ENCODE measurements at regions not wholly inside any gene's neighbourhood (a gene's known extent, or its start where the extent isn't known, plus 50 kb on each side); places are given as distances from the start of the nearest gene placed in this dataset.
A peak's percentile ranks its signal among the peaks of the same experiment; 100 is the strongest.

DNA sequence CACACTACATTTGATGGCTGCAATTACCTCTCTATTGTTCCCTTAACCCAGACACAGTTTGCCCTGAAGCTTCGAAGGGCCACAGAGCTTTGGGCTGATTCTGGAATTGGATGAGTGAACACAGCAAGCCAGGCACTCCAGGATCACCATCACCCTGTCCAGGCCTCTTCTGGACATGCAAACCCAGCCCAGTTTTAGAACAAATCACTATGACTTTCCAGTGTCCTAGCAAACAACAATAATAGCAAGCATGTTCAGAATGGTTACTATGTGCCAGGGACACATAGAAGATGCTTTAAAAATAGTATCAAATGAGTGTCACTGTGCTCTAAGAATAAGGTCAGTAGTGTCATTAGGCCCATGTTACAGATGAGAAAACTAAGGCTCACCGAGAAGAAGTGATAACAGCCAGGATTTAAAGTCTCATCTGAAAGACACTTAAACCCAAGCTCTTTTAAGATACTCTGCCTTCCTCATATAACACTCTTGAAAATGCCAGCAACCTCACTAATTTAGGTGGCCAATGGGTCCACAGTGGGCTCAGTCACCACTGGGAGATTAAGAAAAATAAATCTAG, 191.7 kb upstream of the STK17B start:
- DNase-seq, result no peak

DNA sequence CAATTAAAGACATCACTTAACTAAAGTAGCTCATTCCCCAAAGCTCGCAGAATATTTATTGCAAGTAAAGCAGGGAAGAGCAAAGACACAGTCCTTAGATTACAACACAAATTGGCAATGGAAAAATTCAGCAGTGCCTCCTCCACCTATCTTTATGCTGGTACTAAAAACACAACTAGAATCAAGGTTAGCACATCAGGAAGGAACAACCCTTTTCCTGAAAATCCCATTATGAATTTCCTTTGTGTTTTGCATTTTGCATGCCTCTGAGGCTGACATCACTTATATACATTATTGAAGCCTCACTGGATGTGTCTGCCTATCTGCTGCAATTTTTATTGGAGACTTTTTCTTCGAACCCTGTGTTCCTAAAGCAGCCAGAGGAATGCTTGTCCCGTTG, 193.8 kb upstream of the STK17B start:
- no peak for DNase-seq

DNA sequence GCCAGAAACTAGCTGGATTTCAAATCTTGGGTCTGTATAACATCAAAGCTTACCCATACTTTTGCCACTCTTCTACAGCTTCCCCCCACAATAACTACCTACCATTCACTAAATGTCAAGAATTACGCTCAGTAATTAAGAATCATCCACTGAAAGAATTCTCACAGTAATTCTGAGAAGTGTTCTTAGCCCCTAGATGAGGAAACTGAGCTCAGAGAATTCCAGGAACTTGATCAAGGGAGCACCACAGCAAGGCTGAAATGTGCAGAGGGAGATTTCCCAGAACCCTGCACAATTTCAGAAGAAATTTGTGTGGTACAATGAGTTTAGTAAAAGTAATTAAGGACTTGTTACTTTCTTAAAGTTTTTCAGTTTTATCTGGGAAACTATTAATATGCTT, 194.5 kb upstream of the STK17B start:
- DNase-seq, result no peak

DNA sequence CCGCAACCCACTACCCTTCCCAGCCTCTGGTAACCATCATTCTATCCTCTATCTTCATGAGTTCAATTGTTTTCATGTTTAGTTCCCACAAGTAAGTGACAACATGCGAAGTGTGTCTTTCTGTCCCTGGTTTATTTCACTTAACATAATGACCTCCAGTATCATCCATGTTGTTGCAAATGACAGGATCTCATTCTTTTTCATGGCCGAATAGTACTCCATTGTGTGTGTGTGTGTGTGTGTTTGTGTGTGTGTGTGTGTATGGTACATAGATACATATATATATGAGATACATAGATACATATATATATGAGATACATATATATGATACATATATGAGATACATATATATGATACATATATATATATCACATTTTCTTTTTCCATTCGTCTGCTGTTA, 196.3 kb upstream of the STK17B start:
- DNase-seq, result no peak

DNA sequence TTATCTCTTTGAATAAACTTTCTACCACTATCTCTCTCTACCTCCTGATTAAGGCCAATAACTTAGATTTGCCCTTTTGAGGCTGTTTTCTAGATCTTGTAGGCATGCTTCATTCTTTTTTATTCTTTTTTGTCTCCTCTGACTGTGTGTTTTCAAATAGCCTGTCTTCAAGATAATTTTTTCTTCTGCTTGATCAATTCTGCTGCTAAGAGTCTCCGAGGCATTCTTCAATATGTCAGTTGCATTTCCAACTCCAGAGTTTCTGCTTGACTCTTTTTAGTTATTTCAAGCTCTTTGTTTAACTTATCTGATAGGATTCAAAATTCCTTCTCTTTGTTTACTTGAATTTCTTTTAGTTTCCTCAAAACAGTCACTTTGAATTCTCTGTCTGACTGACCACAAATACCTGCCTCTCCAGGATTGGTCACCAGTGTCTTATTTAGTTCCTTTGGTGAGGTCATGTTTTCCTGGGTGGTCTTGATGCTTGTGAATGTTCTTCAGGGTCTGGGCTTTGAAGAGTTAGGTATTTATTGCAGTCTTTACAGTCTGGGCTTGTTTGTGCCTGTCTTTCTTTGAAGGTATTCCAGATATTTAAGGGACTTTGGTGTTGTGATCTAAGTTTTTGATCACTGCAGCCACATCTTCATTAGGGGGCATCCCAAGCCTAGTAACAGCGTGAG, 197.3 kb upstream of the STK17B start:
- no peak for DNase-seq

DNA sequence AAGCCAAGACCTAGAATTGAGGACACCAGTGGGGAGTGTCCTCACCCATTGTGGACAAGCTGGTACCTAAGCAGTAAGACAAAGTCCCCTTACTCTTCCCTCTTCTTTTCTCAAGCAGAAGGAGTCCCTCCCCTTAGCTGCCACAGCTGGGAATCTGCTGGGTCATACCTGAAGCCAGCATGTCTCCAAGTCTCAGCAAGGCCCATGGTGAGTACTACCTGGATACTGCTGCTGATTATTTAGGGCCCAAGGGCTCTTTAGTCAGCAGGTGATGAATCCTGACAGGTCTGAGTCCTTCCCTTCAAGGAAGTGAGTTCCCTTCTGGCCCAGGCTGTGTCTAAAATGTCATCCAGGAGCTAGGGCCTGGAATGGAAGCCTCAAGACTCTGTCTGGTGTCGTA, 198.6 kb upstream of the STK17B start:
- DNase-seq, result no peak

DNA sequence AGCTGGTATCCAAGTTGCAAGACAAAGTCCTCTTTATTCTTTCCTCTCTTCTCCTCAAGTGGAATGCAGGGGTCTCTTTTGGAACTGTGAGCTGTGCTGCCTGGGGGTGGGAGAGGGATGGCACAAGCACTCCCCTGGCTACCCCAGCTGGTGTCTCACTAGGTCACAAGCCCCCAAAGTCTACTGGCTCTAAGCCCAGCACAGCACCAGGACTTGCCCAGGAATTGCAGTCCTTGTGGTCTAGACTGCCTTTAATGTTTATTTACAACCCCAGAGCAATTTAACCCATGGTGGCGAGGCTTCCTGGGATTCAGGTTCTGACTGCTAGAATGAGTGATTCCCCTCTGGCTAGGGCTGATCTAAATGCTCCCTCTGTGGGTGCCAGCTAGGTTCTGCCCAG, 199.0 kb upstream of the STK17B start:
- no peak for DNase-seq

DNA sequence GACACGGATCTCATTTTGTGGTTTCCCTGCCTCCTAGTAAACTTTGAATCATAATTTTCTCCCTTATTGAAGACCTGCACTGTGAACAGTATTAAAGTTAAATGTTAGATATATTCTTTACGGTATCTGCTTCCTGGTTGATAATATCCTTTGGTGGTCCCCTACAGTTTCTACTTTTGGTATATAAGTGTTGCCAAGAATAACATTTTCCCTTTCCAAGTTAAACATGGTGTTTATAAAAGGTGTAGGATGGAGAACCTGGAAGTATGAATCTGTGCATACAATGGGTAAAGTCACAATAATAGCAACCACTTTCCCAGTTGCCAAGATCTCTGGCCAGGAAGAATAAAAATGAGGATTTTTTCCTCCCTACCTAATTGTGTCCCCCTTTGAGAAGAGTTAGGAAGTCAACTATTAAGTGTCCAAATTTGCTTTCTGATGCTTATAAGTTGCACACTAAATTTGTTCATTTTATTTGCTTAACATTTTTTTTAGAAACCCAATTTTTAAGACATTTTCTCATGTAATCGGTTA, 201.0 kb upstream of the STK17B start:
- no peak for DNase-seq

DNA sequence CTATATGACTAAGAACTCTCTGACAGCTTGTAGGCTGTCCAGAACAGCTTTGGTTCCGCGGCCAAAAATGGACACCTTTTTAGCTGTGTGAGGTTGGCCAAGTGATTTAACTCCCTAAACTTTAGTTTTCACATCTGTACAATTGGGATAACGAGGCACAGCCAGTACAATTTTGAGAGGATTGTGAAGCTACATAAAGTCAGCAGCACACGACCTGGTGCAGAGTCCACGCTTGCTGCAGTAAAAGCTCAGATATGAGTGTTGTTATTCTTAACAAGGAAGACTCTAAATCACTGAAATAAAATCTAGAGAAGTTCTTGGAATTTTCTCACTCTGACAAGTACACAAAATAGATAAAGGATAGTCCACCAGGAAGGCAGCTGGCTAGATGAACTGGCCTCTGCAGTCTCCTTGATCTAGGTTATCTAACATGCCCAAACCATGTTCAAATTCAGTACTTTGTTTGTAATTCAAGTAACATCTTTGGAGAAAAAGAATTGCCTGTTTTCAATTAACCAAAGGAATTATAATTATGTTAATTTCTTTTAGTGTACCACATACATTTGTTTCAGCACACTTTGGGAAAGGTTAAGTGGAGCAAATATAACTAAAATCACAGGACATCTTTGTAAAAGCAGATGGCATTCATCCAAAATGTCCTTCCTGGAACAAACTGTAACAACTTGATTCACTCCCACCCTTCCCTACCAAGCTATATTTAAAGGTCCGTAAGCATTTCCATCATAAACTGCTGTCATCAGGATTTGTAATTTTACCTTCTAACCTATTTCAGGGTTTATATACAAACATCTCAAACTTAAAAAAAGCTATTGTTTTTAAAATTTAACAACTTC, 201.7 kb upstream of the STK17B start:
- DNase-seq, result no peak

DNA sequence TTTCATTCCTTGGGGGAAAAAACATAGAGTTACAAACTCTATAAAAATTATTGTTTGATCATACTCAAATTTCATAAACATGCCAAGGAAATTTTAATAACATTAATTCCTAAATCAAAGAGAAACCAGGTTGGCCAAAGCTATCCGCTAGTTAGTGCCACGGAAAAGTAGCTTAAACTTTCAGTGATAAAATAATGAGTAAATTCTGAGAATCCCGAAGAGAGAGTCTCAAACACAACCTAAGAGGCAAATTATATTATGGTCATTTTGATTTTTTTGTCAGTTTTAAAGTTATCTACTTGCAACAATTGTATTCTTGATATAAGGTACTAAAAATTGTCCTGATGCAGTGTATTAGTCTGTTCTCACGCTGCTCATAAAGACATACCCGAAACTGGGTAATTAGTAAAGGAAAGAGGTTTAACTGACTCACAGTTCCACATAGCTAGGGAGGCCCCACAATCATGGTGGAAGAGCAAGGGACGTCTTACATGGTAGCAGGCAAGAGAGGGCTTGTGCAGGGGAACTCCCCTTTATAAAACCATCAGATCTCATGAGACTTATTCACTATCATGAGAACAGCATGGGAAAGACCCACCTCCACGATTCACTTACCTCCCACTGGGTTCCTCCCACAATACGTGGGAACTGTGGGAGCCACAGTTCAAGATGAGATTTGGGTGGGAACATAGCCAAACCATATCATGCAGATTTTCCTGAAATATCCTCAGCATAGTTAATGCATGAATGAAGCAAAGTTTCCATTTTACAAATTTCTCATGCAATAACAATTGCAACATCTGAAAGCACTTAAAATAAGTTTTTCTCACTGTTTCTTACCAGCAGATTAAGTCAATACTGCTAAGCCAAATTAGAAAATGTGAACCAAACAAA, 205.9 kb upstream of the STK17B start:
- peak; percentile 25 to 82 for DNase-seq

DNA sequence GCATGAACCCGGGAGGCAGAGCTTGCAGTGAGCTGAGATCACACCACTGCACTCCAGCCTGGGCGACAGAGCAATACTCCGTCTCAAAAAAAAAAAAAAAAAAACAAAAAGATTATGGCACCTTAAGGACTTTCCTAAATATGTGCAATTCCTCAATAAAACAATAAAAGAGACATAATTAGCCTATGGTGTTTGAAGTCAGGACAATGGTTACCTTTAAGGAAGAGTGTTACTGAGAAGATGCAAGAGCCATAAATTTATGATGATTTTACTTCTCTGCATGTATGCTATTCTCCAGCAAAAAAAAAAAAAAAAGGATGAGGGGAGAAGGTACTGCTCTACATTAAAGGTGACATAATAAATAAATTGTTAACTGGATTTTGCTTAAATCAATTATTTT, 208.2 kb upstream of the STK17B start:
- no peak for DNase-seq

DNA sequence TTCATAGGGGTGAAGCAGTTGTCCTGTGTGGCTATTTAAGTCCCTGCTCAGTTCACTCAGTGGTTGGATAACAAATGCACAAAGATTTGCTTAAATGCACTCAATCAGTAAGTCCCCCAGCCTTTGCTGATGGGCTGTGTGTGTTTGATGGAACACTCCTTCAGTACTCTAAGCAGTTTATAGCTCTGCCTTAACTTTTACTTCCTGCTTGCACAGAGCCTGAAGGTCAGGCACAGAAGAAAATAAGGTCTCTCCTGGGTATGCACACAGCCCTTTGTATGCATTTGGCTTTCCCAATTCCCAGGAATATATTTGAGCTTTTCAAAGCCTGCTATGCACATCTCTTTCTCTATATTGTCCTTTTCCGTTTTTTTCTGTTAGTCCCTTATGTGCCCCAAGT, 208.7 kb upstream of the STK17B start:
- no peak for DNase-seq

DNA sequence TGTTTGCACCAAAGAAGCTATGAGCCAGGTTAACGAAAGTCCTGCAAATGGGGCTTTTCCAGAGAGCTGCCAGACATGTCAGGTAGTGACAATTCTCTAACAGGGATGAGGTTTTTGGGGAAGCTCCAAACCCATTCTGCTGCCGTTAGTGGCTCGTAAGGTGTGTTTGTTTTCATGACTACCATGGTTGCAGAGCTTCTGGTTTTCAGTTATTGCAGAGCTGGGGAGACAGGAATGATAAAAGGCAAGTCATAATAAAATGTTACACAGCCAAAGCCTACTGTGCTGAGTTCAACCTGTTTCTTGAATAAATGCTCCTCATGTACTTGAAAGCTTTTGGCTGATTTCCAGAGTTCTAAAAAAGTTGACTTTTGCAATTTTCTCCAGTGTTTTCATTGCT, 209.2 kb upstream of the STK17B start:
- DNase-seq, result no peak

DNA sequence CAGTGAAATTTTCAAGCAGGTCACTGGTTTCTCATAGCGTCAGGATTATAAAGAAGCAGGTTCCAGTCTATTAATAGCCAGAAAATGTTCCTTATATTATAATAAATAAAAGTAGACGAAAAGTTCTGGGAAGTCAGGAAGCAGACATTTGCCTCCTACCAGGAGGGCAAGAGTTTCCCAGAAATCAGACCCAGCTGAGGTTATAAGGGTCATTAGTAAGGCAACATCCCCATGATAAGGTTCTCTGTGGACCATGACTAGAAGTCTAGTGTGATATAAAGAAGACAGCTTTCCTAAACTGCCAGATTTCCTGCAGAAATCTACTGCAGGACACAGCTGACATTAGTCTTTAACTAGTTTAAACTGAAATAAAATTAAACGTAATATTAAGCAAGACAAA, 210.1 kb upstream of the STK17B start:
- DNase-seq, result no peak

DNA sequence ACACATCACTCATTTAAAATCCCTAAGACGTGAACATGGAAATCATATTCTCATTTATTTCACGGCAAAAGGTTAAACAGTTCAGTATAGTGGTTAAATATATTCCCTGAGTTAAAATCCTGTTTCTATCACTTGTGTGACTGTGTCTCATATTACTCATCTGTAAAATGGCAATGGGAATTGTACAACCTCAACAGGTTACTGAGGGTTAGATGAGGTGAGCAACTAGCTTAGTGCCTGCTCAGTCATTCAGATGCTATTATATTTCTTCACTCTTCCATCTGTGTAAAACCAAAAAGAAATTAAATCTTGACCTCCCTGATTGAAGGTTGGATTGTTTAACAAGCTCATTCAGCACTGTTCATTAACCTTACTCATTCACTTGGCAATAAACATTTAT, 212.4 kb upstream of the STK17B start:
- DNase-seq, result no peak

DNA sequence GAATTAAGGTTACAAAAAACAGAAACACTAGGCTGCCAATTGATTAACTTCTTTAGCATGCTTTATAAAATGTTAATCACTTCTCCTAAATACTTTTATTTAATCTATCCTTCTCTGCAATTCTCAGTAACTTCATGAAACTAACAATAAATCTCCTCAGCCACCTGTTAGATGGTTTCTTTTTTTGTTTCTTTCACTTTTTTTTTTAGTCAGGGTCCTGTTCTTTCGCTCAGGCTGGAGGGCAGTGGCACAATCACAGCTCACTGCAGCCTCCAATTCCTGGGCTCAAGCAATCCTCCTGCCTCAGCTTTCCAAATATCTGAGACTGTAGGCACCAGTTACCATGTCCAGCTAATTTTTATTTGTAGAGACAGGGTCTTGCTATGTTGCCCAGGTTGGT, 213.4 kb upstream of the STK17B start:
- no peak for DNase-seq

DNA sequence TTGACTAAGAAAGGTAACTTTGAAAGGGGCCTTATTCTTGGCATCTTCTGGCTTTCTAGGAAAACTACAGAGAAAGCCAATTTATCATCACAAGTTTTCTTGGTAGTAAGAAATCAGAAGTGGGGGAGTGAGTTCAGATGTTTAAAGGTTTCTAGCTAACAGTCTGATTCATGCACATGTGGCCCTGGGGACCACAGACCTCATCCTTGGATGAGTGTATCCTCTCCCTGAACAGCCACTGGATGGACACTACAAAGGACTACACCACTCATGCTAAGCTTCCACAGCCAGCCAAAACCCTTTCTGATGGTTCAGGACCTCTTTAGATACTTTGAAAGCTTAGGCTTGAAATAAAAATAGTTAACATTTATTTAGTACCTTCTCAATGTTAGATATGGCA, 218.3 kb upstream of the STK17B start:
- no peak for DNase-seq

DNA sequence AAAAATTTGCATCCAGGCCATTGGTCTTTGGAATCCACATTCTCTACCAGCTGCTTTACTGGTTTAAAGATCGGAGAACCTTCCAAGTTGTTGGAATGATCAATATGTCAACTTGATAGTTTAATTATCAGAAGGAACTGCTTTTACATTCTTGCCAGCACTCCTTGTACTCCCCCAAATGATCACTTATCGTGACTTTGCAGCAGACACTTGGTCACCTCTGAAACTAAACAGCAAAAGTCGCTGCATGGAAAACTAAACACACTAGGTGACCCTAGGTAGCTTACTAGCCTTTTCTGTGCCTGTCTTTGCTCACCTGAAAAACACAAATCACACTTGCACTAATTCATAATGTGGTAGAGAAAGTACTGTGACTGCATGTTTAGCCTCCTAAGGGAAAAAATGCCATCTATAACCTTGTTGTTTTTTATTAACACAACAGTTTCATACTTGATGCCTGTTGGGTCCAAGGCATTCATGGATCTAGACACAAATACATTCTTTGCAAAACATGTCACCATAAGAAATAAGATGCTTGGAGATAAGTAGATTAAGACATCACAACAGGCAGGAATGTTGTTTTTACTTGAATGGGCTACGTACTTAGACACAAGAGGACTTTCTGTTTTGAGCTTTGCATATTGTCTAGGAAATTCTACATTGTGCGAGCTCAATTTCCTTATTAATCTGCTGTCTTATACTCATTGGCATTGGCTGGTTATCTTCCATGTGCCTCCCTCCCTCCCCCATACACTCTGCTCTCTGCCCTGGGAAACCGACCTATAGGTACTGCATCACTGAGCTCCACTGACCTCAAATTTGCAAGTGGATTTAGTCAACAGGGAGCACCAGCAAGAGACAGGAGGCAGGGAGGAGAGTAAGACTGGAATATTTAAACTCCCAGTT, 219.1 kb upstream of the STK17B start:
- DNase-seq, result no peak

DNA sequence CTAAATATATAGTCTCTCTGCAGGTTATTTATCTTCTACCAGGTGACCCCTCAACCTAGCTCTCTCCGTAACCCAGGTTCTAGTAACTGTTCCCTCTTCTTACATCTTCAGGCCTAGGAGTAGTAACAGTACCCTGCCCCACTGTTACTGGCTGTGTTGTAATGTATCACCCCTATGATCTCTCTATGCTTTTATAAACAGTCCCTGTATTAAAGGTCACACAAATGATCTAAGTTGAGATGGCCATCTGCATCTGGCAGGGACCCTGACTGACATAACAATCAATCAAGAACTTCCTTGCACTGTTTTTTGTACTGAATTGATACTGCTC, 219.7 kb upstream of the STK17B start:
- no peak for DNase-seq

DNA sequence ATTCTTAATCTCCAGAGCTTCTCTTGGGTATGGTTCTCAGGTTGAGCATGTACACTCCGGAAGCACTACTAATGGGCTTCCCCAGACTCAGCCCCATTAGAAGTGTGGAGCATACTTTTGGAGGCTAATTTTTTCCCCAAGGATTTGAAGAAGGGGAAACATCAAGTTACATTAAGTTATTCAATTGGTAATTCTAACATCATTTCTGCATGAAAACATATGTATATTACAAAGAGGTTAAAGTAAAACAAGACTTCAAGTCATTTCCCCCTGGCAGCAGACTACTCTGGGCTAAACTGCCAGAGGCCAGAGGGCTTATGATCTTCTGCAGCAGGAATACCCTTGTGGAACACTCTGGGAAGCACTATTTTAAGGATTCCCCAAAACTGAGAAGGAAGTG, 227.7 kb upstream of the STK17B start:
- DNase-seq, result peak in 1 of 2 donors; percentile 14

DNA sequence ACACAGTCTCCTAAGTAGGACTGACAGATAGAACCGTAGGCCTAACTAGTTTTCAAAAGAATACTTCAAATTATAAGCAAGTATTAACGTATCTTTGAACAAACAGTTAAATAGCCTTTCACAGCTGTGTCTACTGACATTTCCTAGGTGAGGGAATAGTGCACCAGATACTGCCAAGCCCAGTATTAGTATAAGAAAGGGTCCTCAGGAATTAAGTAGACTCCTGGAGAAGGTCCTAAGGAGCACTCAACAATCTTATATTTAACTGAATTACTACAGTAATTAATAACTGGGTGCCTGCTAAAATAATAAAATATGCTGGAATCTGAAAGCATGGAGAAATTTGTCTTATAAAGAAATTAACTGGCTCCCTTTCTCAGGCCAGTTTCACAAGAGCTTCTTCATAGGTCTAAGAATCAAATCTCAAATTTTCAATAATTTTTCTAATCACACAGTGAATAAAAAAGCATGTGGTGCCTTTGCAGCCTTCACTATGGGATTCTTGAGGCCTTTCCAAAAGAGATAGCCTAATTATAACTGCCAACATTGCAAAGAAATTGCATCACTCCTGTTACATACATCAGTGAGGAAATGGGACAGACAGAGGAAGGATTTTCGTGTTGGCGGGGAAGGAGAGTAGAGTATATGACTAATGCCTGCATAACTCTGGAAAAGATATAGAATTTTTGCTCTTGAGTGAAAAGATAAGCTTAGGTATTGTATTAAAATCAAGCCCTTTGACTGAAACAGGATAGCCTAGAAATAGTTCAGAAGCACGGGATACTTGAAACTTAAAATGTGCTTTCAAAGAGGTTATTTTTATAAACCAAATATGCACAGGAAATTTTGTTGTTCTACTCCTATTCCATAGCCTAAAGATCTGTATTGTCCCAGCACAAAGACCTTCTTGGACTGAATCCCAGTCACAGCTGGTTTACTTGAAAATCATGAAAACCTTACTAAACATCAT, 228.6 kb upstream of the STK17B start:
- peak; percentile 88 to 93 for DNase-seq
